Esophagus (tissue), 2 donors: ENCODE measurements at regions not wholly inside any gene's neighbourhood (a gene's known extent, or its start where the extent isn't known, plus 50 kb on each side); places are given as distances from the start of the nearest gene placed in this dataset.

Experiments
- H3K27ac ChIP-seq, 2 donors: one replicate each; pipeline ENCODE4 v1.5.1; 2013; ENCODE audit warnings: low read depth in 2 of 2, mild to moderate bottlenecking in 2 of 2, inconsistent platforms in 1 of 2, low read length in 1 of 2, moderate library complexity in 1 of 2
- H3K27me3 ChIP-seq, 2 donors: one replicate each; pipeline ENCODE4 v1.6.1; 2013; ENCODE audit warnings: low read length in 2 of 2, control low read depth in 1 of 2, mild to moderate bottlenecking in 1 of 2; ENCODE audit not compliant: insufficient read depth in 2 of 2, control insufficient read depth in 1 of 2
- H3K36me3 ChIP-seq, 2 donors: one replicate each; pipeline ENCODE4 v1.6.1; 2013; ENCODE audit warnings: low read length in 1 of 2; ENCODE audit not compliant: control insufficient read depth in 2 of 2, insufficient read depth in 2 of 2
- H3K4me1 ChIP-seq, 2 donors: one replicate each; pipeline ENCODE4 v1.6.1; 2013; ENCODE audit warnings: low read length in 1 of 2; ENCODE audit not compliant: control insufficient read depth in 2 of 2, insufficient read depth in 2 of 2
- H3K4me3 ChIP-seq, 2 donors: one replicate each; pipeline ENCODE4 v1.5.1; 2013; ENCODE audit warnings: low read length in 2 of 2, mild to moderate bottlenecking in 2 of 2, low read depth in 1 of 2, moderate library complexity in 1 of 2
- H3K9me3 ChIP-seq, 2 donors: one replicate each; pipeline ENCODE4 v1.6.1; 2013; ENCODE audit warnings: mild to moderate bottlenecking in 2 of 2, low read depth in 1 of 2, low read length in 1 of 2, moderate library complexity in 1 of 2; ENCODE audit not compliant: control insufficient read depth in 2 of 2, insufficient read depth in 1 of 2
- WGBS, 2 donors: extraction: QIAGEN DNeasy Blood & Tissue Kit; methylation state at CpG; one replicate each; pipeline ENCODE4 v1.1.7; 2013; 5-methylcytosine and 5-hydroxymethylcytosine counted together
- donor health status: healthy with polysubstance abuse.
- donor health status: Bipolar disorder and iron deficiency.

DNA sequence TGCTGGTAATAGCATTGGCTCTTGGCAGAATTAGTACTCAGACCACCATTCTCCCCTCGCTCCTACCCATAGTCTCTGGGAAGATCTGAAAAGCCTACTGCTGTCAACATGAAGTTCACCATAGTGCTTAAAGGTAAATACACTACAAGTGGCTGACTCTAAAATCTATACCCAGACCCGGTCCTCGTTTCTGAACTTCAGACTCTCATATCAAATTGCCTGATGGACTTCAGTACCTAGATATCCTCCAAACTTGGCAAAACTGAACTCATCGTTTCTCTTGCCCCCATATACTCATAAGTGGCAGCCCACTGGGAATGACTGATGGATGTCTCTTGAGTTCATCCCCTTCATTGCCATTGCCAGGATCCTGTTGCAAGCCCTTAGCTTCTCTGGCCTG, 67.3 kb downstream of the VCPKMT start:
- peaks cover 0 to 7% of the 10 kb centered on the region in 2 donors for H3K4me1 ChIP-seq
- H3K9me3 ChIP-seq: no peaks in the 10 kb centered on the region
- no peak overlapping the region for H3K27ac ChIP-seq
- WGBS, 2 donors: 83 to 94% methylated on average over 4 of the region's 4 CpGs
- H3K4me3 ChIP-seq: no peak overlapping the region
- no peaks in the 10 kb centered on the region for H3K27me3 ChIP-seq
- H3K36me3 ChIP-seq: no peaks in the 10 kb centered on the region

DNA sequence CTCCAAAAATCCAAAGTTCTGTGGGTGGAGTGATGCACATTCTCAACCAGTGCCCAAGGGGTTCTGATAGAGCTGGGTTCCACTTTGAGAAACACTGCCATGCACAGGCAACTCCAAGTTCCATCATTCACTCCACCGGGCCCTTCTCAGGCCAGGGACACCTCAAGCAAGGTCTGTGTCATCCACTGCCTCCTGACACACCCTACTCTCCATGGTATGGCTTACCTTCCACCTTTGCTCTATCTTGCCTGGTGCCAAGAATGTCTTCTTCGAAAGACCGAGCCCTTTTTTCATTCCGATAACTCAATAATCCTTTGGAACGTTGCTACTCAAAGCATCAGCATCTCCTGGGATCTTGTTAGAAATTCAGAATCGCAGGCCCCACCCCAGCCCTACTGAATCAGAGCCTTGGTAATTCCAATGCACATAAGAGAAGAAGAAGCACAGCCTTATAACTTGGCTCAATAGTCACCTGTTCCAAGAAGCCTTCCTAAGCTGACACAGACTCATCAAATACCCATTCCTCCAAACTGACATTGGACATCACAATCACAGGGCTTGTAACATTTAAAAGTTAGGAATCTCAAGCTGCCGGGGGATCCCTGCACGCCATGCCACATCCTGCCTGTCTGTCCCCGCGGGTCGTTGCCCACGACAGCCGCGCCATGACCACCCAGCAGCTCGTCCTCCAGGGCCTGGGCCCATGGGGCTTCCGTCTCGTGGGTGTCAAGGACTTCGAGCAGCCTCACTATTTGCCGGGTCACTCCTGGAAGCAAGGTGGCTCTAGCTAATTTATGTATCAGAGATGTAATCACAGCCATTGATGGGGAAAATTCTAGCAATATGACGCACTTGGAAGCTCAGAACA, 66.4 kb downstream of the VCPKMT start:
- Histone ChIP-seq H3K4me1 (peaks cover 0 to 7% of the 10 kb centered on the region in 2 donors), H3K4me3 (no peak overlapping the region), H3K27ac (no peak overlapping the region), H3K36me3 (no peaks in the 10 kb centered on the region), H3K27me3 (no peaks in the 10 kb centered on the region), H3K9me3 (no peaks in the 10 kb centered on the region)
- WGBS, 2 donors: 92 to 93% methylated on average over 20 of the region's 20 CpGs

DNA sequence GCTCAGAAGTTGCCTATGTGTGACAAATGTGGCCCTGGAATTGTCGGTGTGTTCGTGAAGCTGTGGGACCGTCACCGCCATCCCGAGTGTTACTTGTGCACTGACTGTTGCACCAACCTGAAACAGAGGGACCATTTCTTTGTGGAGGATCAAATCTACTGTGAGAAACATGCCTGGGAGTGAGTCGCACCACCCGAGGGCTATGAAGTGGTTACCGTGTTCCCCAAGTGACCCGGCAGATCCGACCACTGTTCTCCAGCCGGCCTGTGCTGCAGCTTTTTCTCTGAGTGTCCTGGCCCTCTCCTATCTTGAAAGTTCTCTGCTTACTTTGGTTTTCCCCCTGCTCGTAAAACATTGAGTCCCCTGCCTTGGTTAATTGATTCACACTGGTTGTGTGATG, 65.3 kb downstream of the VCPKMT start:
- 87 to 89% methylated on average over 12 of the region's 12 CpGs for WGBS, 2 donors
- H3K36me3 ChIP-seq: no peaks in the 10 kb centered on the region
- H3K27me3 ChIP-seq: no peaks in the 10 kb centered on the region
- H3K27ac ChIP-seq: no peak overlapping the region
- H3K4me3 ChIP-seq: no peak overlapping the region
- H3K4me1 ChIP-seq: peaks cover 0 to 7% of the 10 kb centered on the region in 2 donors
- no peaks in the 10 kb centered on the region for H3K9me3 ChIP-seq

DNA sequence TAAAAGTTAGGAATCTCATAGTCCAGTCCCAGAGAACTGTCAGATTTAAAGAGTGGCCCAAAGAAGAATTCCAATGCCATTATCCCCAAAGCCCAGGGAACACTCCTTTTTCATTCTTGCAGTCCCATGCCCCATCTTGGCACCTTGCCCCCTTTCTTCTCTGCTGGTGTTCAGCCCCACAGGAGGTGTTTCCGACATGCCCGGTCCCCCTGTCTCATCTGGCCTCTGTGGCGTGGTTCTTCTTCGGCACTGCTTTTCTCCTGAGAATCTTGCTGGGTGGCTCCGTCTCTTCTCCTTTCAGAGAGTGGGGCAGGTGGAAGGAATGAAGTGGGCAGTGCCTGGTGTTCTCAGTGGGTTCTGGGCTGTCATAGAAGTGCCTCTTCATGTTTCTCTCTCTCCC, 64.7 kb downstream of the VCPKMT start:
- H3K4me1 ChIP-seq: peaks cover 0 to 7% of the 10 kb centered on the region in 2 donors
- H3K9me3 ChIP-seq: no peaks in the 10 kb centered on the region
- no peaks in the 10 kb centered on the region for H3K36me3 ChIP-seq
- no peaks in the 10 kb centered on the region for H3K27me3 ChIP-seq
- no peak overlapping the region for H3K27ac ChIP-seq
- 96 to 97% methylated on average over 5 of the region's 5 CpGs for whole genome bisulfite sequencing, 2 donors
- H3K4me3 ChIP-seq: no peak overlapping the region

DNA sequence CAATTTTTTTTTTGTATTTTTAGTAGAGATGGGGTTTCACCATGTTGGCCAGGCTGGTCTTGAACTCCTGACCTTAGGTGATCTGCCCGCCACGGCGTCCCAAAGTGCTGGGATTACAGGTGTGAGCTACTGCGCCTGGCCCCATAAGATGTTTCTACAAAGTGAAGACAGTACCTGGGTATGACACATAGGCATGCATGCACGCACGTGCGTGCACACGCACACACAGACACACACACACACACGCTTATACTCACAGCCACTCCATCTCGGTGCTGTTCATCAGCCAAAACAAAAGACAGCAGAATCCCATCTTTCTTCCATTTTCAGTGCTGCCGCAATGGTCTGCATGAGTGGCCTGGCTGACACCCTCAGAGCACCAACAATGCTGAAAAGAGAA, 63.9 kb downstream of the VCPKMT start:
- no peaks in the 10 kb centered on the region for H3K36me3 ChIP-seq
- no peaks in the 10 kb centered on the region for H3K27me3 ChIP-seq
- WGBS, 2 donors: 90 to 91% methylated on average over 11 of the region's 11 CpGs
- H3K4me1 ChIP-seq: peaks cover 0 to 4% of the 10 kb centered on the region in 2 donors
- H3K4me3 ChIP-seq: no peak overlapping the region
- H3K9me3 ChIP-seq: no peaks in the 10 kb centered on the region
- no peak overlapping the region for H3K27ac ChIP-seq

DNA sequence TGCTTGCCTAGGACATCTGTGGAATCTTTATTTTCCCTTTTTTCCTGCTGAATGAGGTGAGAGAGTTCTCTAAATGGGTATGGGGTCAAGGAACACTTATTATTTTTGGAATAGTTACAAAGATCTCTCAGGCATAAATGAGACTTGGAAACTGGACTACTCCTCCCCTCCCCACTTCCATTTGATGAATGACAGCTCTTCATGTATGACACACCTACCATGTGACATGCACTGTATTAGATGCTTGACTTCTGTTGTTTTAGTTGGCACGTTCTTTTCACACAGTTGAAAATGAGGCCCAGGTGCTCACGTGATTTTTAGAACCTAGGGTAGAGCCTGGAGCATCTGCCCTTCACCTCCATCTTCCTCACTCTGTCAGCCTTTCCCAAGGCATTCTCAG, 62.4 kb downstream of the VCPKMT start:
- Histone ChIP-seq H3K27me3 (no peaks in the 10 kb centered on the region), H3K36me3 (no peaks in the 10 kb centered on the region), H3K9me3 (no peaks in the 10 kb centered on the region), H3K4me3 (no peak overlapping the region), H3K27ac (no peak overlapping the region), H3K4me1 (peaks cover 0 to 2% of the 10 kb centered on the region in 2 donors)
- 66 to 80% methylated on average over 2 of the region's 2 CpGs for WGBS, 2 donors

DNA sequence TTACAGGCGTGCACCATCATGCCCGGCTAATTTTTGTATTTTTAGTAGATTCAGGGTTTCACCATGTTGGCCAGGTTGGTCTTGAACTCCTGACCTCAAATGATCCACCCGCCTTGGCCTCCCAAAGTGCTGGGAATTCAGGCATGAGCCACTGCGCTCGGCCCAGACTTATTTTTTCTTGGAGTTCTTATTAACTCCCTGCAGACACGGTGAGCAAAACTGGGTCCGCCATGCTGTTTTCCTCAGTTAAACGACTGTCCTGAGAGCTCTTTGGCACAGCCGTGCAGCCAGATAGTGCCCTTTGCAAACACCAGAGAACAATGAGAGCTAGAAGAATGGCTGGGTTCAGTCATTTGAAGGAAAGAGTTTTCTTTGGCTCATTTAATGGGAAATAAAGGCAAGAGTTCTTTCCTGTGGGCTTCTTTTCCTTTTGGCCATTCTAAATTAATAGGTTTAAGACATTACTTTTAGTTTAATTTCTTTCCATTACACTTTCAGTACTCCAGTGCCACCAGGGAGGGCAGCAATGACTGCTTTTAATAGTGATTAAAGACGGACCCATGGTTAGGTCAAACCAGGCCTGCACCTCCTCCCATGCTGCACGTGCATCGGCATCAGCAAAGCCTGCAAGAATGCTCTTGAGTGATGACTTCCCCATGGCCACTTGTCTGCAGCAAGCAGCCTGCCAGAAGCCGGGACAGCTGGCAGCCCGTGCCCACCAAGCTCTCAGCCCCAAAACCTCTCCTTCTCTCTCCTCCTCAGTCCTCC, 60.7 kb downstream of the VCPKMT start:
- Histone ChIP-seq H3K36me3 (no peaks in the 10 kb centered on the region), H3K4me1 (peaks cover 0 to 8% of the 10 kb centered on the region in 2 donors), H3K9me3 (no peaks in the 10 kb centered on the region), H3K27ac (no peak overlapping the region), H3K4me3 (no peak overlapping the region), H3K27me3 (no peaks in the 10 kb centered on the region)
- 78 to 85% methylated on average over 14 of the region's 14 CpGs for WGBS, 2 donors

DNA sequence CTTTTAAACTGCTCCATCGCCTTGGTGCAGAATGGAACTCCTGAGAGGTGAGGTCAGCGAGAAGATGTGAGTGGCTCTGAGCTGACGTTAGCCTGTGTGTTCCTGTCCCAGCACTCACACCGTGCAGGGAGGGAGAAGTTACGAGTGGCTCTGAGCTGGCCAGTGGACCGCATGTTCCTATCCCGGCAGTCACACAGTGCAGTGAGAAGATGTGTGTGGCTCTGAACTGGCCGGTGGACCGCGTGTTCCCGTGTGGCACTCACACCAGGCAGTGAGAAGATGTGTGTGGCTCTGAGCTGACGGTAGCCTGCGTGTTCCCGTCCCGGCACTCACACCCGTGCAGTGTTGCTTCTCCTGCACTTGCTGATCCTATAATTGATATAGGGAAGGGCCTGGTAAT, 59.9 kb downstream of the VCPKMT start:
- Histone ChIP-seq H3K36me3 (no peaks in the 10 kb centered on the region), H3K27ac (no peak overlapping the region), H3K27me3 (no peaks in the 10 kb centered on the region), H3K4me1 (peaks cover 0 to 10% of the 10 kb centered on the region in 2 donors), H3K9me3 (no peaks in the 10 kb centered on the region), H3K4me3 (no peak overlapping the region)
- WGBS, 2 donors: 80 to 84% methylated on average over 16 of the region's 16 CpGs

DNA sequence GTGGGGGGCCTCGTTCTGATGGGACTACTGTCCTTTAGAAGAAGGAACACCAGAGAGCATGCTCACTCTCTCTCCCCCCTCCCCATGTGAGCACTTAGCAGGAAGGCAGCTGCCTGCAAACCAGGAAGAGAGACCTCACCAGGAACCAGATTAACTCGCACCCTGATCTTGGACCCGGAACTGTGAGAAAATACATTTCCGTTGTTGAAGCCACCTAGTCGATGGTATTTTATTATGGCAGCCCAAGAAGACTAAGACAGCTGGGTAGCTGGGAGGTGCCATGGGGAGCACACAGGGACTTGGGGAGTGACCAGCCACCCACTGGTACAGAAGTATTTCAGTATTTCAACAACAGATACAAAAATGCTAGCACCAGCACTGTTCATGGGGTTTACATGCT, 59.0 kb downstream of the VCPKMT start:
- no peak overlapping the region for H3K27ac ChIP-seq

More for the DNA sequence above, 59.0 kb downstream of the VCPKMT start:
- Histone ChIP-seq H3K27me3 (no peaks in the 10 kb centered on the region), H3K9me3 (no peaks in the 10 kb centered on the region), H3K4me1 (peaks cover 3 to 17% of the 10 kb centered on the region in 2 donors), H3K36me3 (no peaks in the 10 kb centered on the region), H3K4me3 (no peak overlapping the region)
- WGBS, 2 donors: 75 to 85% methylated on average over 5 of the region's 5 CpGs
